Small intestine (tissue), 7 donors: ENCODE measurements at regions not wholly inside any gene's neighbourhood (a gene's known extent, or its start where the extent isn't known, plus 50 kb on each side); places are given as distances from the start of the nearest gene placed in this dataset.
A peak's percentile ranks its signal among the peaks of the same experiment; 100 is the strongest.
"Not testable (repeated sequence)": the region's sequence is repeated elsewhere in the genome, so short reads cannot be mapped to it uniquely, and the experiment has no call there.

Experiments used
- DNase-seq, 2 donors: peaks; one replicate each; pipeline versions ENCODE4 v3.0.0 to v3.0.0-alpha.2; 2013
- FAIRE-seq: peaks from 2 replicates; lab custom pipeline; 2012; peaks lifted over from hg19 to GRCh38; lab: Jason Lieb, UNC
- H3K27ac ChIP-seq, 3 donors: one replicate each; pipeline ENCODE4 v1.5.1; 2013; ENCODE audit warnings: low read length in 2 of 3, mild to moderate bottlenecking in 2 of 3, control low read depth in 1 of 3, inconsistent platforms in 1 of 3, low read depth in 1 of 3, moderate library complexity in 1 of 3
- H3K27me3 ChIP-seq, 3 donors: one replicate each; pipeline ENCODE4 v1.6.1; 2013; ENCODE audit warnings: low read length in 3 of 3, inconsistent platforms in 1 of 3; ENCODE audit not compliant: control insufficient read depth in 3 of 3, insufficient read depth in 3 of 3
- H3K36me3 ChIP-seq, 3 donors: one replicate each; pipeline ENCODE4 v1.6.1; 2013; ENCODE audit warnings: low read length in 3 of 3, inconsistent platforms in 1 of 3, low read depth in 1 of 3, mild to moderate bottlenecking in 1 of 3, moderate library complexity in 1 of 3; ENCODE audit not compliant: control insufficient read depth in 3 of 3, insufficient read depth in 2 of 3
- H3K4me1 ChIP-seq, 3 donors: one replicate each; pipeline ENCODE4 v1.6.1; 2013; ENCODE audit warnings: low read length in 2 of 3, inconsistent platforms in 1 of 3, low read depth in 1 of 3, mild to moderate bottlenecking in 1 of 3, moderate library complexity in 1 of 3; ENCODE audit not compliant: control insufficient read depth in 3 of 3, insufficient read depth in 2 of 3
- H3K4me3 ChIP-seq, 3 donors: one replicate each; pipeline ENCODE4 v1.5.1; 2013; ENCODE audit warnings: low read length in 3 of 3, control low read depth in 1 of 3, inconsistent platforms in 1 of 3, low read depth in 1 of 3, mild to moderate bottlenecking in 1 of 3, moderate library complexity in 1 of 3
- H3K9me3 ChIP-seq, 2 donors: one replicate each; pipeline ENCODE4 v1.6.1; 2013; ENCODE audit warnings: low read depth in 1 of 2, low read length in 1 of 2; ENCODE audit not compliant: control insufficient read depth in 2 of 2, insufficient read depth in 1 of 2
- WGBS, 3 donors: extraction: QIAGEN DNeasy Blood & Tissue Kit; methylation state at CpG; one replicate each; pipeline ENCODE4 v1.1.7; 2013; 5-methylcytosine and 5-hydroxymethylcytosine counted together
- donor health status: healthy with polysubstance abuse.
- donor health status: control.
- donor health status: control.
- donor health status: Bipolar disorder and iron deficiency.
- donor health status: healthy.

- no peaks in the 10 kb centered on the region for H3K9me3 ChIP-seq
- no peaks in the 10 kb centered on the region for H3K36me3 ChIP-seq
- H3K27ac ChIP-seq: no peak overlapping the region
- H3K4me3 ChIP-seq: no peak overlapping the region
- FAIRE-seq: no peak
- no peaks in the 10 kb centered on the region for H3K27me3 ChIP-seq
- whole genome bisulfite sequencing, 3 donors: 93 to 97% (median 96%) methylated on average over 1 of the region's 1 CpG
- no peak for DNase-seq
- no peaks in the 10 kb centered on the region for H3K4me1 ChIP-seq
These were observed 361.6 kb upstream of the EMCN start for GRCh38 chr4:100879471-100879870.

- DNase-seq (no peak), FAIRE-seq (no peak)
- Histone ChIP-seq H3K9me3 (no peaks in the 10 kb centered on the region), H3K27me3 (no peaks in the 10 kb centered on the region), H3K36me3 (no peaks in the 10 kb centered on the region), H3K4me1 (no peaks in the 10 kb centered on the region), H3K4me3 (no peak overlapping the region), H3K27ac (no peak overlapping the region)
These were observed 358.7 kb upstream of the EMCN start for GRCh38 chr4:100876546-100876945.

- 83 to 85% (median 83%) methylated on average over 4 of the region's 4 CpGs for WGBS, 3 donors
- FAIRE-seq: no peak
These were observed 357.7 kb upstream of the EMCN start for GRCh38 chr4:100875296-100876068.

GRCh38 chr4:100872811-100873210 is 355.0 kb upstream of the EMCN start:
- H3K36me3 ChIP-seq: no peaks in the 10 kb centered on the region
- no peak overlapping the region for H3K4me3 ChIP-seq
- H3K4me1 ChIP-seq: peaks cover 0 to 13% (median 0%) of the 10 kb centered on the region in 3 donors
- 88 to 99% (median 93%) methylated on average over 3 of the region's 3 CpGs for WGBS, 3 donors
- no peak overlapping the region for H3K27ac ChIP-seq
- FAIRE-seq (no peak), DNase-seq (no peak)
- H3K27me3 ChIP-seq: no peaks in the 10 kb centered on the region
- peaks cover 0 to 7% of the 10 kb centered on the region in 2 donors for H3K9me3 ChIP-seq

More at GRCh38 chr4:100875296-100876068, 357.7 kb upstream of the EMCN start:
- DNase-seq: no peak
- H3K27ac ChIP-seq: no peak overlapping the region
- no peak overlapping the region for H3K4me3 ChIP-seq
- no peaks in the 10 kb centered on the region for H3K27me3 ChIP-seq
- no peaks in the 10 kb centered on the region for H3K9me3 ChIP-seq
- H3K36me3 ChIP-seq: no peaks in the 10 kb centered on the region
- H3K4me1 ChIP-seq: no peaks in the 10 kb centered on the region

- 90 to 94% (median 90%) methylated on average over 8 of the region's 8 CpGs for WGBS, 3 donors
- H3K9me3 ChIP-seq: peaks cover 0 to 7% of the 10 kb centered on the region in 2 donors
- H3K27ac ChIP-seq: no peak overlapping the region
- H3K36me3 ChIP-seq: no peaks in the 10 kb centered on the region
- no peak for FAIRE-seq
- no peak for DNase-seq
- no peak overlapping the region for H3K4me3 ChIP-seq
- H3K27me3 ChIP-seq: no peaks in the 10 kb centered on the region
- H3K4me1 ChIP-seq: peaks cover 0 to 13% (median 0%) of the 10 kb centered on the region in 3 donors
These were observed 353.3 kb upstream of the EMCN start for GRCh38 chr4:100870940-100871772.

- H3K27ac ChIP-seq: peak overlapping the region in 1 of 3 donors; percentile 67
- H3K36me3 ChIP-seq: no peaks in the 10 kb centered on the region
- 22 to 70% (median 34%) methylated on average over 1 of the region's 1 CpG for WGBS, 3 donors
- H3K9me3 ChIP-seq: peaks cover 0 to 7% of the 10 kb centered on the region in 2 donors
- peaks cover 0 to 13% (median 0%) of the 10 kb centered on the region in 3 donors for H3K4me1 ChIP-seq
- DNase-seq (peak in 1 of 2 donors; percentile 62), FAIRE-seq (no peak)
- no peaks in the 10 kb centered on the region for H3K27me3 ChIP-seq
- H3K4me3 ChIP-seq: no peak overlapping the region
These were observed 351.5 kb upstream of the EMCN start for GRCh38 chr4:100869276-100869675.

GRCh38 chr4:100868281-100868680 is 350.5 kb upstream of the EMCN start:
- WGBS, 3 donors: 24 to 50% (median 34%) methylated on average over 4 of the region's 4 CpGs
- DNase-seq: peak in 1 of 2 donors; percentile 31
- Histone ChIP-seq H3K27ac (peak overlapping the region in 1 of 3 donors; percentile 65), H3K4me1 (peaks cover 0 to 13% (median 0%) of the 10 kb centered on the region in 3 donors)
- H3K36me3 ChIP-seq, H3K9me3 ChIP-seq, FAIRE-seq, H3K27me3 ChIP-seq, H3K4me3 ChIP-seq: not testable (repeated sequence)

GRCh38 chr4:100852326-100852725 is 334.5 kb upstream of the EMCN start:
- H3K4me1 ChIP-seq: no peaks in the 10 kb centered on the region
- 56 to 83% (median 65%) methylated on average over 1 of the region's 1 CpG for WGBS, 3 donors
- H3K9me3 ChIP-seq: no peaks in the 10 kb centered on the region
- no peak overlapping the region for H3K27ac ChIP-seq
- H3K4me3 ChIP-seq: no peak overlapping the region
- no peak for DNase-seq
- FAIRE-seq: no peak
- no peaks in the 10 kb centered on the region for H3K36me3 ChIP-seq
- peaks cover 0 to 2% (median 0%) of the 10 kb centered on the region in 3 donors for H3K27me3 ChIP-seq
